COR-L47 (cell line): ENCODE measurements at regions not wholly inside any gene's neighbourhood (a gene's known extent, or its start where the extent isn't known, plus 50 kb on each side); places are given as distances from the start of the nearest gene placed in this dataset.

Source experiments
- DNase-seq: peaks from one replicate; lab custom pipeline; 2025; lab: John Stamatoyannopoulos, UW

- peak; percentile 85 for DNase-seq
Observed at GRCh38 chr14:104370256-104370870, 209.2 kb upstream of the C14orf180 start.

GRCh38 chr14:104371031-104371430, 208.5 kb upstream of the C14orf180 start:
- DNase-seq: no peak

GRCh38 chr14:104371917-104372316, 207.6 kb upstream of the C14orf180 start:
- DNase-seq: no peak

DNA sequence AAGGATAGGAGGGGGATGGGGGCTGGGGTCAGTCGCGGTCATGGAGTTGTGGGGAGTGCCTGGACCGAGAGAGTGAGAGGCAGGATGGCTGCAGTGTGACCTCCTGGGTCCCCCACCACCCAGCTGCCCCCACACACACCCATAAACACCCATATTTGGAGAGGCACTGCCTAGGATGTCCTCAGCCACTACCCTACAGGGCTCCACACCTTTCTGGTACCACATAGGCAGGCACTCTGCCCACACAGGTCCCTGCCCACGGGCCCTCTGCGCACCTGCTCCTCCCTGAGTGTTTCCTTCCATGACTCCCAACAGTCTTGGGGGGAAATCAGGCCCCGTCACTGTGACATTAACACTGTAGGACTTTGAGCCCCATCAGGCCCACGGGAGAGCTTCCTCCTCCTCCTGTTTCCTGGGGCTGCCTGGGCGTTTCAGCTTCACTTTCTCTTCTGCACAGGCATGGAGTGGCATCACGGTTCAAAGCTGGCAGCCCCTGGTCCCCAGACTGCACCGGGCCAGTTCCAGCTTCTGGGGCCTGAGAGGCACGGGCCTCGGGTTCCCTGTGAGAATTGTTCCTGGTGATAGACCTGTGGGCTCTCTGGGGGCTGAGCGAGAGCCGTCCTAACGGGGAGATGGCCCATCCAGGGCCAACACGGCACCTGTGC, 207.0 kb upstream of the C14orf180 start:
- no peak for DNase-seq

- peak; percentile 99 for DNase-seq
Observed at GRCh38 chr14:104373055-104373854, 206.3 kb upstream of the C14orf180 start.

GRCh38 chr14:104373855-104374717, 205.5 kb upstream of the C14orf180 start:
- no peak for DNase-seq

DNA sequence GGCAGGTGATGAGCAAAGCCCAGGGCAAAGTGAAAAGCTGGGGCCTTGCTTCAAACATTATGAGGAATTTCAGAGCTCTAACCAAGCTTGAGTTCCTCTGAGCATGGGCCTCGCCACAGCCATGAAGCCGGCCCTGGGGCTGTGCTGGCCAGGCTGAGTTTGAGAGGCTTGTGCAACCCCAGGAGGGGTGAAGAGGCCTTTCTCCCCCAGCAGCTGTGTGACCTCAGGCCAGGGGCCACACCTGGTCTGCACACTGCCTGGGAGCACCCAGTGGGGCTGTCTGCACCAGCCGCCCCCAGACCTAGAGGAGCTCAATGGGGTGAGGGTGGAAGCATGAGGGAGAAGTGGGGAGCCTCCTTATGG, 204.9 kb upstream of the C14orf180 start:
- DNase-seq: no peak

DNA sequence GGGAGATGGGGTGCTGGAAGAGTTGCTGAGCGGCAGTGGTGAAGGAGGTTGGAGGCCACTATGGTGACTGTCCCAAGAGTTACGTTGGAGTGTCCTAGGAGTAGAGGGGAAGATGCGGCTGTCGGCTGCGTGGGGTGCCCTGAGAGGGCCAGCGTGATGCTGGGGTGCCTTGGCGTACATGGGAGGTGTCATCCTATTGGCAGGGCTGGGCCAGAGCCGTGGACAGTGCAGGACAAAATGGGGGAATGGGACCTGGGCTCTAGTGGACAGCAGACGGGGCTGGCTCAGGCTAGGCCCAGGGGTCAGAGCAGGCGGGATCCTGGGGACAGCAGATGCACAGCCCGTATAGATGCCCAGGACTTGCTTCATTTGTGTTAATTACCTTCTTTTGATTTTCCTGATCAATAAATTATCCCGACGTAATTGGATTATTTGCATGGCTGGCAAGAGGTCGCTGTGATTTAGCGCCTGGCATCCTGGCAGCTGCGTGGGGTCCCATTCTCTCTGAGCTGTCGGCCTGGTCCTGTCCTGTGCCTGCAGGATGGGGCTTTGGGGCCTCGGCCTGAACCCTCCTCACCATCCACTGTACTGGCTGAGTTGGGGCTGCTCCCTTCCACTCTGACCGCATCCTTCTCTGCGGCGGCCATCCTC, 203.9 kb upstream of the C14orf180 start:
- DNase-seq: no peak

DNA sequence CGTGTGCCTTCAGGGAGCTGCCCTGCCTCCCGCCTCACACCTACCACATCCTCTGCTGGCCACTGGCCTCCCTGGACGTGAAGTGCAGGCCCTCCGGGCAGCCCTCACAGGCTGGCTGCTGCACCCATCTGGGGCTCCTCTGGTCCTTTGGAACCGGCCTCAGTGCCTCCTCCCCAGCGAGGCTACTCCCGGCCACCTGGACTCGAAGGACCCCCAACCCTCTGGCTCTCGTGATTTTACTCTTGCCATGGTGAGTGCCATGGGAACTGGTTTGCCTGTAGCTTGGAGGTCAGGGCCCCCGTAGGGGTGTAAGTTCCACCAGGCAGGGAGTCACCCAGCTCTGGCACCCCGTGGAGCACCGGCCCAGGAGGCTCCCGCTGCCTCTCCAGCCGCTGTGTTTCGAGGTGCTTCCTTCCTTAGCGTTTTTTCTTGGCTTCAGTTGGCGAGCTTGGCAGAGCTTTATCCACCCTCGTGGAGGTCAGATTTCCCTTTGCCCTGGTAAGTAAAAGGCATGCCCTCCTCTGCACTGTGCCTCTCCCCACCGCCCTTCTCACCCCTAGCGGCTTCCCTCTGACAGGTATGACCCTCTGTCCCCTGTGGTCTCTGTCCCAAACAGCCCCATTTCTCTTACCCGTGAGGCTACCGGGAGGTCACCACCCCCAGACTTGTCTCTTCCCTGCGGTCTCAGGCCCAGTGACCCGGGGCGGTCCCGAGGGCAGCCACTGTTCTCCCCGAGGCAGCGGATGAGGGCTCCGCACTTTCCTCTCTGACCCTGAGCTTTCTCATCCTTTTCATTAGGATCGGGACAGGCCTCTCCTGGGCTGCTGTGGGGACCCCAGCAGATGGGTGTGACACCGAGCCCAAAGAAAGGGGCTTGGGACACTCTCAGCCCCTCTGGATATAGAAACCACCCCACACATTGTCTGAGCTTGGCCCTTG, 203.1 kb upstream of the C14orf180 start:
- DNase-seq: no peak

DNA sequence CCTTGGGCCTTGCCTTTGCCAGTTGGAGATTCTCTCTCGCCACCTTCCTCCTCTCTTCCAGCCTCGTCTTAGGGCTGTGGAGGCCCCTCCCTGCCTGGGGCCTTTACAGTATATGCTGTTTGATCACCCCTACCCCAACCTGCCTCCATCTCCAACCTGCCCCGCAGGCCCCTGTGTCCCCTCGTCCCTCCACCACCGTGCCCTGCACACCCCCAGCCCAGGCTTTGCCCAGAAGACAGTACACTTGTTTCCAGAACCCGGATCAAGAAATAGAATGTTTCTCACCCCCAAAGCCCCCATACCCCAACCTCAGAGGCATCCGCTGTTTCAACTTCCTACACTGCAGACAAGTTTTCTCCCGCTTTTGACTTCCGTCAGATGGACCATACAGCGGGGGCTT, 202.3 kb upstream of the C14orf180 start:
- DNase-seq: no peak

DNA sequence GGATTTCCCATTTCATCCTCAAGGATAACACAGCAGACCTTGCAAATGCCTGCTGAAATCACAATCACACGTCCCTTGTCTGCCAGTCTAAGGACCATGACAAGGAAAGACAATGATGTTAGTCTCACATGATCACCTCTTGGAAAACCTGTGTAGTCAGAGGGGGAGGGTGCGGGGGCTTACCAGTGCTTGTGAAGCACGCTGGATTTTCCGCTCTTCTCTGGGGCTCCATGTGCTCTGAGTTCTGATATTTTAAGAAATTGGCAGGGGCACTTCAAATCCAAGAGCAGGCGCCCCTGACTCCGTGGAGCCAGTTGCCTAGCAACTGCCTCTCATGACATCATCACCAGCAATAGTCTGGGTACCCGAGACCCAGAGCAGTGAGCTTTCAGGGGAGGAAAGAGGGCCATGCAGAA, 200.9 kb upstream of the C14orf180 start:
- DNase-seq: no peak

DNA sequence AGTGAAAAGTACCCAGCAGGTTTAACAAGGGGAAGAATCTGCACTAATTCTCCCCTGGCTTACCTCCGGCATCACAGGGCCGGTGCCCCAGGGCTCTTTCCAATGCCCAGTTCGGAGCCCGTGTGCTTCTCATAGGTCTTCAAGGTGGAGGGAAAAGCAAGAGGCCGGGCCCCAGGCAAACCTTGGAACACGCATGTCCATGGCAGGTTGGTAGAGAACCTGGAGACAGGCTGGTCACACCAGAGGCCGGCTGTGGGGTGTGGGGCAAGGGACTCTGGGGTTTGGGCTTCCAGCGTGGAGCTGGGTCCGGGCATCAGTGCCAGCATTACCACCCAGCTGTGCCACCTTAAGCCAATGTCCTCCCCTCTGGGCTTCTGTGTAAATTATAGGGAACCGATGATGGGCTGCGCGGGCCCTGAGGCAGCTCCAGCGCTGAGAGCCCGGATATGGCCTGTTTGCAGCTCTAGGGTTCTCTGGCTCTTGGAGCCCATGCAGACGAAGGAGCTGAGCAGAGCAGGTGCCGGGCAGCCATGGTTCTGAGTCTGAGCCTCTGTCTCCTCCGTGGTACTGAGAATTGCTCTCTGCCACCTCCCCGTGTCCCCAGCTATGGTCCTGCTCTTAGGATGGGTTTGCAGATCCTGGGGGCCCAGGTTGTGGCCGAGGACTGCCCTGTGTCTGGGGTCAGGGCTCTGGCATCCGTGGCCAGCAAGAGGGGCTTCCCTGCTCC, 197.0 kb upstream of the C14orf180 start:
- DNase-seq: no peak

DNA sequence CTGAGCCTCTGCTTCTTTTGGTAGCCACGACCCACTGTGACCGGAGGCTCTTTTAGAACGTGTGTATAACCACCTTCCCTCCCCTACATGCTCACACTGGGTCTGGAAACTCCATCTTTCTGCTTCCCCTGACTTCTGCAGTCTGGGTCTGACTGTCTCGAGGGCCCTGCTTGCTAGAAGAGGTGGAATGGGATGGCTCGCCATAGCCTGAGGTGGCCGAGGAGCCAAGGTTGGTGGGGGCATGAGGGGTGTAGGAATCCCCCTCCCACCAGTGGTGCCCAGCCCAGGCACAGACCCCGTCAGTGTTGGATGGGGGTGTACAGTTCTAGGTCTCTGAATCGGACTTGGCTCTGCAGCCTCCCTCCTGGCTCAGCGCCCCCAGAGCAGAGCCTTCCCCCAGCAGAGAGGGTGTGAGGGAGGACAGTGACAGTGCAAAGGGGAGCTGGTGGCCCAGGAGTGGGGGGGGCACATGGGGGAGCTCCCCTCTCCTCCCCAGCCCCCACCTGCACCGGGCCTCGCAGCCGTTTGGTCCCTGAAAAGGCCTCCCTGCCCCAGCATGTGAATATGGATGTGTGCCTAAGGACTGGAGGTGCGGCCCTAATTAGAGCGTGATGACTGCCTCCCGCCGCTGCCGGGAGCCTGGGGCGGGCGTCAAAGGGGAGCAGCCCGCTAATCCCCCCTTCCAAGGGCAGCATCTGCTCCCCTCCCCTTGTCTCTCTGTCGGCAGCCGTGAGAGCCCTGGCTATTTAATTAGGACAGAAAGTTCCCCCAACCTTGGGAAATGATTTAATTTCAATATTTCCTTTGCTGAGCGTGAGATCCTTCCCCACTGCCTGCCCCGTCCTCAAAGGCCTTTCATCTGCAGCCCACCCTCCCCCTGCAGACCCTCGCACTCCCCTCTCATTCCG, 196.2 kb upstream of the C14orf180 start:
- DNase-seq: peak; percentile 87

GRCh38 chr14:104383996-104384775, 195.4 kb upstream of the C14orf180 start:
- peak; percentile 95 for DNase-seq

DNA sequence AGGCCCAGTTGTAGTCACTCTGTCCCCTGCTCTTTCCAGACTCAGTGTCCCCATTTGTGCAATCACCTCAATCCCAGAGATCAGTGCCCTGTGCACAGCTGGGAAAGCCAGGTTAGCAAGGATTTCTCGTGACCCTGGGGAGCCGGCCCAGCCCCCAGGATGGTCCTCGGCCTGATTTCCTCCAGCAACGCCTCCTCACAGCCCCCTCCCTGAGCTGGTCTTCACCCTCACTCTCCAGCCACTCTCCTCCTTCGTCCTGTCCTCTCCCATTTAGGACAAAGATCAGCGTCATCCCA, 194.8 kb upstream of the C14orf180 start:
- DNase-seq: no peak

GRCh38 chr14:104385111-104385510, 194.5 kb upstream of the C14orf180 start:
- no peak for DNase-seq

- DNase-seq: no peak
Observed at GRCh38 chr14:104385531-104386101, 193.9 kb upstream of the C14orf180 start.
